MG63 (cell line): ENCODE measurements at regions not wholly inside any gene's neighbourhood (a gene's known extent, or its start where the extent isn't known, plus 50 kb on each side); places are given as distances from the start of the nearest gene placed in this dataset.
"Not testable (repeated sequence)": the region's sequence is repeated elsewhere in the genome, so short reads cannot be mapped to it uniquely, and the experiment has no call there.

ENCODE experiments used
- DNase-seq: peaks from one replicate; pipeline ENCODE4 v3.0.0-alpha.2; 2020
- H3K27me3 ChIP-seq: fragments of 250-450 bp; sonication (Bioruptor Pico); 2 replicates; pipeline ENCODE4 v1.5.1; 2020; ENCODE audit warnings: mild to moderate bottlenecking, moderate library complexity
- H3K36me3 ChIP-seq: fragments of 250-450 bp; sonication (Bioruptor Pico); 2 replicates; pipeline ENCODE4 v1.5.1; 2020; ENCODE audit warnings: mild to moderate bottlenecking, moderate library complexity
- H3K4me3 ChIP-seq: fragments of 250-450 bp; sonication (Bioruptor Pico); 2 replicates; pipeline ENCODE4 v1.5.1; 2020; ENCODE audit warnings: mild to moderate bottlenecking, moderate library complexity
- H3K9me3 ChIP-seq: fragments of 250-450 bp; sonication (Bioruptor Pico); 2 replicates; pipeline ENCODE4 v1.5.1; 2020; ENCODE audit warnings: mild to moderate bottlenecking, moderate library complexity

DNA sequence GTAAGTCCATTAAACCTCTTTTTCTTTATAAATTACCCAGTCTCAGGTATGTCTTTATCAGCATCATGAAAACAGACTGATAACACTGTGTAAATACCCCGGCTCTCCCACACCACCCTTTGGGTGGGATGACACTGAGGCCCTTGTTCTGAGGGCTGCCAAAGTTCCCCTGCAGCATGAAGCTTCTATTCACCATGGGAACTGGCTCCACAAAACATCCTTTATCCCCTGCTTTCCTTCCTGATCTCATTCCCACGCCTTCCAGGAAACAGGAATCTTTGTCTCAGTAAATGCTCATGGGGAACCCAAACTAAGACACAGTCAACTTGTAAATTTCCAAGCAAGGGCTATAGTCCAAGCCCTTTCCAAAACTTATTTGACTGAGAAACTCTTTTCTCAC is 88.4 kb downstream of the ABCC12 start:
- Histone ChIP-seq H3K4me3 (no peak overlapping the region), H3K36me3 (no peaks in the 10 kb centered on the region), H3K9me3 (no peaks in the 10 kb centered on the region), H3K27me3 (no peaks in the 10 kb centered on the region)
- no peak for DNase-seq

DNA sequence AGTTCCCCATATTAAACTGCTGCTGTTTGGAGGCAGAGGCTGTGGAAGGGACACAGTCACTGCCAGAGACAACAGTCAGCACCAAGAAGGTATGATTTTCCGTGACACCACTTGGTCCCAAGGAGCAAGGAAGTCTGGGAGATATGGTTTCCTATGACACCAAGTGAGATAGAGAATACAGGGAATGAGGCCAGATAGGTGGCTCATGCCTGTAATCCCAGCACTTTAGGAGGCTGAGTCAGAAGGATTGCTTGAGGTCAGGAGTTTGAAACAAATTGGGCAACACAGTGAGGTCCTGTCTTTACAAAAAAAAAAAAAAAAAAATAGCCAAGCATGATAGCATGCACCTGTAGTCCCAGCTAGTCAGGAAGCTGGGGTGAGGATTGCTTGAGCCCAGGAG is 90.8 kb downstream of the ABCC12 start:
- Histone ChIP-seq H3K36me3 (no peaks in the 10 kb centered on the region), H3K4me3 (no peak overlapping the region), H3K9me3 (no peaks in the 10 kb centered on the region), H3K27me3 (no peaks in the 10 kb centered on the region)
- DNase-seq = no peak

DNA sequence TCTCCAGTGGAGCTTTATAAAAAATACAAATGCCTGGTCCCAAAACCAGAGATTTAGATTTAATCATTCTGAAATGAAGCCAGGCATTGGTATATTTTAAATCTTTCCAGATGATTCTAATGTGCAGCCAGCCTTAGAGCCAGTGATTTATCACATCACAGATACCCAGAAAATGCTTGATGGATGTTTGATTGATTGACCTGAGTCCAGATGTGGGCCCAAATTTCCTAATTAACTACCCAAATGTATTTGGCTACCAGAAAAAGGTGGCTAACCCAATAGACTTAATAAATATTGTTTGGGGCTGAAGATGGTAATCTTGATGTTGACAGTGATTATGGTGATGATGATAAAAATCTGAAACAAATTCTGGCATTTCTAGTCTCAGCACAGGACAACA is 93.1 kb downstream of the ABCC12 start:
- Histone ChIP-seq H3K36me3 (no peaks in the 10 kb centered on the region), H3K4me3 (no peak overlapping the region), H3K27me3 (no peaks in the 10 kb centered on the region), H3K9me3 (no peaks in the 10 kb centered on the region)
- DNase-seq = no peak

DNA sequence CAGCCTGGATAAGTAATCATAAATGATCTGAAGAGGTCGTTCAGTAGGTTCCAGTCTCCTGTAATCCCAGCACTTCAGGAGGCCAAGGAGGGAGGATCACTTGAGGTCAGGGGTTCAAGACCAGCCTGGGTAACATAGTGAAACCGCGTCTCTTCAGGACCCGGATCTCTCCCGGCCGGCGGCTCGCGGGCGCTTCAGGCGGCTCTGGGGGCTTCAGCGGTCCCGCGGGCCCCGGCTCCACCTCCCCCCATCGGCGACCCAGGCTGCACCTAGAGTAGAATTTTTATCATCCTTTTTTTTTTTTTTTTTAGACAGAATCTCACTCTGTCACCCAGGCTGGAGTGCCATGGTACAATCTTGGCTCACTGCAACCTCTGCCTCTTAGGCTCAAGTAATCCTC is 95.9 kb downstream of the ABCC12 start:
- H3K27me3 ChIP-seq = no peaks in the 10 kb centered on the region
- H3K9me3 ChIP-seq = no peaks in the 10 kb centered on the region
- DNase-seq = no peak
- no peak overlapping the region for H3K4me3 ChIP-seq
- no peaks in the 10 kb centered on the region for H3K36me3 ChIP-seq

- H3K9me3 ChIP-seq, DNase-seq, H3K27me3 ChIP-seq, H3K4me3 ChIP-seq, H3K36me3 ChIP-seq: not testable (repeated sequence)
These were observed 96.6 kb downstream of the ABCC12 start for GRCh38 chr16:48059190-48059589.

DNA sequence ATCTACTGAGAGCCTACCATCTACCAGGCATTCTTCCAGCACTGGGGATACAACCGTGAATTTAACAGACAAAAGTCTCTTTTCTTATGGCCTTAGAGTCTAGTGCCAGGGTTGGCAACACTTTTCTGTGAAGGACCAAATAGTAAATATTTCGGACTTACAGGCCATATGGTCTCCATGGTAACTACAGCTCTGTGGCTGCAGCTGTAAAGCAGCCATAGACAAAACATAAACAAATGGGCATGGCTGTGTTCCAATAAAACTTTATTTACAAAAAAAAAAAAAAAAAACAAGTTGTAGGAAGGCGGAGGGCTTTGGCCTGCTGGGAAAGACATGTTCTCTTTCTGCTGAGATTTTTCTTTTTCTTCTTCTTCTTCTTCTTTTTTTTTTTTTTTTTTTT is 98.7 kb downstream of the ABCC12 start:
- H3K9me3 ChIP-seq = no peaks in the 10 kb centered on the region
- no peak for DNase-seq
- H3K27me3 ChIP-seq = no peaks in the 10 kb centered on the region
- no peak overlapping the region for H3K4me3 ChIP-seq
- no peaks in the 10 kb centered on the region for H3K36me3 ChIP-seq

GRCh38 chr16:48054881-48055601 is 100.8 kb downstream of the ABCC12 start:
- H3K27me3 ChIP-seq = no peaks in the 10 kb centered on the region
- no peaks in the 10 kb centered on the region for H3K36me3 ChIP-seq
- no peak overlapping the region for H3K4me3 ChIP-seq
- H3K9me3 ChIP-seq = no peaks in the 10 kb centered on the region
- peak; percentile 14 for DNase-seq

DNA sequence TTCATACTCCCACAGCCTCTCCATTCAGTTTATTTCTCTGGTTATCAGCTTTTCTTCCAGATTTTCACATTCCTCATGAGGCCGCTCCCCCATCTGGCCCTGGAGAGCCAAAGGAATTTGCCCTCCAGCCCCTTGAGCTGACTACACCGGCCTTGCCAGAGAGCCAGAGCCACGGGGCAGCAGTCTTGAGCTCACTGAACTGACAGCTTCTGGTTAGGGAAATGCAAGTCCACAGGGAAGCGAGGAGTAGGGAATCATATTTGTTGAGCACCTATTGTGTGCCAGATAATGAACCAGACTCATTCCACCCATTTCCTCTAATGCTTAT is 102.4 kb downstream of the ABCC12 start:
- Histone ChIP-seq H3K27me3 (no peaks in the 10 kb centered on the region), H3K4me3 (no peak overlapping the region), H3K9me3 (no peaks in the 10 kb centered on the region), H3K36me3 (no peaks in the 10 kb centered on the region)
- DNase-seq = peak; percentile 56

GRCh38 chr16:48052731-48053417 is 102.9 kb downstream of the ABCC12 start:
- Histone ChIP-seq H3K9me3 (no peaks in the 10 kb centered on the region), H3K4me3 (no peak overlapping the region), H3K27me3 (no peaks in the 10 kb centered on the region), H3K36me3 (no peaks in the 10 kb centered on the region)
- DNase-seq = no peak

- Histone ChIP-seq H3K27me3 (no peaks in the 10 kb centered on the region), H3K9me3 (no peaks in the 10 kb centered on the region), H3K36me3 (no peaks in the 10 kb centered on the region), H3K4me3 (no peak overlapping the region)
- DNase-seq = no peak
These were observed 104.9 kb downstream of the ABCC12 start for GRCh38 chr16:48050871-48051270.

- Histone ChIP-seq H3K27me3 (no peaks in the 10 kb centered on the region), H3K4me3 (no peak overlapping the region), H3K9me3 (no peaks in the 10 kb centered on the region), H3K36me3 (no peaks in the 10 kb centered on the region)
- no peak for DNase-seq
These were observed 105.9 kb downstream of the ABCC12 start for GRCh38 chr16:48049847-48050246.

GRCh38 chr16:48047720-48048119 is 108.1 kb downstream of the ABCC12 start:
- no peak for DNase-seq
- Histone ChIP-seq H3K9me3 (no peaks in the 10 kb centered on the region), H3K36me3 (no peaks in the 10 kb centered on the region), H3K27me3 (no peaks in the 10 kb centered on the region), H3K4me3 (no peak overlapping the region)

DNA sequence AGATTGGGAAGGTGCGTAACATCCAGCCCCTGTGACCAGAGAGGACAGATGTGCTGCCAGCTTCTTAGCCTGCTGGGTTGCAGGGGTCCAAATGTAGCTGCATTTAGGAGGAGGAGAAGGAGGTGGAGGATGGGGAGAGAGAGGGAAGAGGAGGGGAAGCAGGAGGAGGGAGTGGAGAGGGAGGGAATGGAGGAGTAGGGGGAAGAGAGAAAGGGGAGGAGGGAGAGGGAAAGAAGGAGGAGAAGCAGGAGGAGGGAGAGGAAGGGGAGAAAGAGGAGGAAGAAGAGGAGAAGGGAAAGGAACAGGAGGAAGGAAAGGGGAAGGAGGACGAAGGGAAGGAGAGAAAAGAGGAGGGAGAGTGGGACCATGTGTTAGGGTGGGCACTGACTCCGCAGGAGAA is 108.6 kb downstream of the ABCC12 start:
- Histone ChIP-seq H3K27me3 (no peaks in the 10 kb centered on the region), H3K4me3 (no peak overlapping the region), H3K36me3 (no peaks in the 10 kb centered on the region), H3K9me3 (no peaks in the 10 kb centered on the region)
- no peak for DNase-seq

GRCh38 chr16:48044117-48044516 is 111.7 kb downstream of the ABCC12 start:
- Histone ChIP-seq H3K9me3 (no peaks in the 10 kb centered on the region), H3K36me3 (no peaks in the 10 kb centered on the region), H3K4me3 (no peak overlapping the region), H3K27me3 (no peaks in the 10 kb centered on the region)
- DNase-seq = no peak

GRCh38 chr16:48041981-48042421 is 113.8 kb downstream of the ABCC12 start:
- H3K36me3 ChIP-seq = no peaks in the 10 kb centered on the region
- no peaks in the 10 kb centered on the region for H3K27me3 ChIP-seq
- no peak for DNase-seq
- H3K4me3 ChIP-seq = no peak overlapping the region
- no peaks in the 10 kb centered on the region for H3K9me3 ChIP-seq

GRCh38 chr16:48035142-48035541 is 120.7 kb downstream of the ABCC12 start:
- no peaks in the 10 kb centered on the region for H3K9me3 ChIP-seq
- DNase-seq = no peak
- H3K36me3 ChIP-seq = no peaks in the 10 kb centered on the region
- H3K4me3 ChIP-seq = no peak overlapping the region
- no peaks in the 10 kb centered on the region for H3K27me3 ChIP-seq

GRCh38 chr16:48030926-48031325 is 124.9 kb downstream of the ABCC12 start:
- no peak for DNase-seq

DNA sequence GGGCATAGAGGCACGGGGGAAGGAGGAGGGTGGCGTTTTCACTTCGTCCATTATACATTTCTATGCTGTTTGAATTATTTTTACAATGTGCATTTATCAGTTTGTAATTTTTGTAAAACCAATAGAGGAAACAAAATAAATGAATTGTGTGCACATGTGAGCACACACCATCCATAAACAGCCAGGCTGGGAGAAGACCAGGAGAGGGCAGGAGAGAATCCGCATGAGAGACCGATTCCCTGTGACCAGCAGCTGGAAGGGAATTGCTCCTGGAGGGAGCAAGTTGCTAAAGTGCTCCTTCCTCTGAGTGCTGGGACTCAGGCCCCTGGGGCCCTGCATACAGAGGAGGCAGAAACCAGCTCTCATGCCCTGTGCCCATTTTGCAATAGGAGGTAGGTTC is 126.0 kb downstream of the ABCC12 start:
- H3K27me3 ChIP-seq = no peaks in the 10 kb centered on the region
- no peaks in the 10 kb centered on the region for H3K36me3 ChIP-seq
- no peaks in the 10 kb centered on the region for H3K9me3 ChIP-seq
- no peak for DNase-seq
- no peak overlapping the region for H3K4me3 ChIP-seq

More at GRCh38 chr16:48030926-48031325, 124.9 kb downstream of the ABCC12 start:
- no peaks in the 10 kb centered on the region for H3K9me3 ChIP-seq
- no peak overlapping the region for H3K4me3 ChIP-seq
- H3K27me3 ChIP-seq = no peaks in the 10 kb centered on the region
- H3K36me3 ChIP-seq = no peaks in the 10 kb centered on the region
